Lung (tissue), 11 donors: ENCODE measurements at regions not wholly inside any gene's neighbourhood (a gene's known extent, or its start where the extent isn't known, plus 50 kb on each side); places are given as distances from the start of the nearest gene placed in this dataset.

Experiments used
- ATAC-seq: fragments of 200-7000 bp; cut with Tn5 transposase; one replicate; pipeline ENCODE4 v1.9.1; 2020; ENCODE audit warnings: moderate number of reproducible peaks; ENCODE audit not compliant: insufficient read depth, low FRiP score
- DNase-seq, 3 donors: peaks; one replicate each; pipeline ENCODE4 v3.0.0-alpha.2; 2013 to 2017
- H3K27ac ChIP-seq, 2 donors: one replicate each; pipeline ENCODE4 v1.5.1; 2013; ENCODE audit warnings: mild to moderate bottlenecking in 2 of 2, moderate library complexity in 2 of 2, control low read depth in 1 of 2, inconsistent platforms in 1 of 2, low read depth in 1 of 2, low read length in 1 of 2
- H3K27me3 ChIP-seq, 3 donors: one replicate each; pipeline ENCODE4 v1.5.1; 2013; ENCODE audit warnings: low read length in 2 of 3; ENCODE audit not compliant: control insufficient read depth in 3 of 3, insufficient read depth in 3 of 3
- H3K36me3 ChIP-seq, 4 donors: one replicate each; pipeline ENCODE4 v1.5.1; 2013; ENCODE audit warnings: low read length in 4 of 4, mild to moderate bottlenecking in 1 of 4, moderate library complexity in 1 of 4; ENCODE audit not compliant: control insufficient read depth in 4 of 4, insufficient read depth in 4 of 4
- H3K4me1 ChIP-seq, 5 donors: one replicate each; pipeline ENCODE4 v1.5.1; 2013; ENCODE audit warnings: low read length in 5 of 5, mild to moderate bottlenecking in 2 of 5, moderate library complexity in 1 of 5; ENCODE audit not compliant: control insufficient read depth in 5 of 5, insufficient read depth in 5 of 5
- H3K4me3 ChIP-seq: one replicate; pipeline ENCODE4 v1.5.1; 2013; ENCODE audit warnings: mild to moderate bottlenecking, control low read depth, moderate library complexity
- H3K9ac ChIP-seq, 2 donors: one replicate each; pipeline ENCODE4 v1.5.1; 2013; ENCODE audit warnings: low read length in 2 of 2, control low read depth in 1 of 2; ENCODE audit not compliant: insufficient read depth in 1 of 2
- H3K9me3 ChIP-seq, 4 donors: one replicate each; pipeline ENCODE4 v1.5.1; 2013; ENCODE audit warnings: low read length in 3 of 4, mild to moderate bottlenecking in 1 of 4, moderate library complexity in 1 of 4; ENCODE audit not compliant: control insufficient read depth in 4 of 4, insufficient read depth in 3 of 4
- WGBS, 2 donors: extraction: QIAGEN DNeasy Blood & Tissue Kit; methylation state at CpG; one replicate each; pipeline ENCODE4 v1.1.7; 2013; 5-methylcytosine and 5-hydroxymethylcytosine counted together
- TF ChIP-seq, protein P1 (sequence below): IDR thresholded peaks from 2 replicates; pipeline ENCODE4 v1.5.1; 2012; ENCODE audit warnings: mild to moderate bottlenecking; ENCODE audit errors: control extremely low read depth, extremely low read depth
- donor health status: control.
- donor health status: control.
- donor health status: Bipolar disorder and iron deficiency.
- donor health status: healthy.
- donor health status: DM: yes; HTN: yes; CAD: no.

DNA sequence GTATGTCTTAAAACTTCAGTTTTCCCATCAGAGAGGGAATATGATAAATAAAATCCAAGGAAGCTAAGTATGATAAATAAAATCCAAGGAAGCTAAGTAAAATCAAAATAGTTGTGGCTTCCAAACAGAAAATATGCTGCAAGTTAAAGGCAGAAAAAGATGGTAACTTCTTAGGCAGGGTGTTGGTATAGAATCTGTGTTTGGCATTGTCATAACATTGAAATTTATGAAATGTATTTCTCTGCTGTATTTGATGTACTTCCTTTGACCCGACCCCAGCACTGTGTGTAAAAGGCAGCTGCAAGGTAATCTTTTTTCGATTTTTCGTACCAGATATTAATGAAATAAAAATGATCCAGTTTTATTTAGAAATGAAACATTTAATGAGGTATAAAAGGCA, 537.2 kb downstream of the TFEC start:
- no peaks in the 10 kb centered on the region for H3K27me3 ChIP-seq

DNA sequence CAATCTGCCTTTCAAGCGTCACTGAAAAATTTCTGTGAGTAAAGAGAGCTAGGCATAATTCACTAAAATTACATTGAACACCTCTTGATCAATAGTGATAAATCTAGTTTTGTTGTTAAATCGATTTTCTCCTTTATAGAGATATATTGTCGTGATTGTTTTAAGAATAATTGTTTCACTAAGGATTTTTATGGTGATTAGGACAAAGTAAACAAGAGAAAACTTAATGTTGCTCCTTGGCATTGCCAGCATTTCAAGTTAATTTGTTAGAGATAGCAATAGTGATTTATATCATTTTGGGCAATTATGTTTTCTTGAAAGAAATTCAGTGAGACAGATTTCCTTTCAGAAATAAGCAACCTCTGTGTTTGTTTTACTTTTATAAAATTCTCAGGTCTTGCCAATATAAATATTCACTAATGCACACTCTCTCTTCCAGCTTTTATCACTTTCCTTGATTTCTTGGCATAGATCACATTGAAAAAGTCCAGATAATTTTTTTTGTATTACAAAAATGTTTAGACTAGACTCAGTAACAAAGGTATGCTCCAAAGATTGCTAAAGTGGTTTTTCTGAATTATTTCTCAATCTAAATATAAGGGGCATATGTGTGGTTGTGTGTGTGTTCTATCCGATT, 538.7 kb downstream of the TFEC start:
- Histone ChIP-seq H3K9ac (no peak overlapping the region), H3K4me1 (peaks cover 0 to 5% (median 0%) of the 10 kb centered on the region in 5 donors), H3K27me3 (no peaks in the 10 kb centered on the region), H3K36me3 (no peaks in the 10 kb centered on the region), H3K4me3 (no peak overlapping the region), H3K27ac (no peak overlapping the region), H3K9me3 (no peaks in the 10 kb centered on the region)
- 71 to 81% methylated on average over 4 of the region's 4 CpGs for WGBS, 2 donors
- TF ChIP-seq, protein P1, sequence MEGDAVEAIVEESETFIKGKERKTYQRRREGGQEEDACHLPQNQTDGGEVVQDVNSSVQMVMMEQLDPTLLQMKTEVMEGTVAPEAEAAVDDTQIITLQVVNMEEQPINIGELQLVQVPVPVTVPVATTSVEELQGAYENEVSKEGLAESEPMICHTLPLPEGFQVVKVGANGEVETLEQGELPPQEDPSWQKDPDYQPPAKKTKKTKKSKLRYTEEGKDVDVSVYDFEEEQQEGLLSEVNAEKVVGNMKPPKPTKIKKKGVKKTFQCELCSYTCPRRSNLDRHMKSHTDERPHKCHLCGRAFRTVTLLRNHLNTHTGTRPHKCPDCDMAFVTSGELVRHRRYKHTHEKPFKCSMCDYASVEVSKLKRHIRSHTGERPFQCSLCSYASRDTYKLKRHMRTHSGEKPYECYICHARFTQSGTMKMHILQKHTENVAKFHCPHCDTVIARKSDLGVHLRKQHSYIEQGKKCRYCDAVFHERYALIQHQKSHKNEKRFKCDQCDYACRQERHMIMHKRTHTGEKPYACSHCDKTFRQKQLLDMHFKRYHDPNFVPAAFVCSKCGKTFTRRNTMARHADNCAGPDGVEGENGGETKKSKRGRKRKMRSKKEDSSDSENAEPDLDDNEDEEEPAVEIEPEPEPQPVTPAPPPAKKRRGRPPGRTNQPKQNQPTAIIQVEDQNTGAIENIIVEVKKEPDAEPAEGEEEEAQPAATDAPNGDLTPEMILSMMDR = no peak
- no peak for DNase-seq
- no peak for ATAC-seq

More for the DNA sequence above, 537.2 kb downstream of the TFEC start:
- 82 to 83% methylated on average over 3 of the region's 3 CpGs for WGBS, 2 donors
- no peaks in the 10 kb centered on the region for H3K9me3 ChIP-seq
- H3K4me3 ChIP-seq = no peak overlapping the region
- H3K27ac ChIP-seq = no peak overlapping the region
- H3K9ac ChIP-seq = no peak overlapping the region
- TF ChIP-seq, protein P1 = no peak
- peaks cover 0 to 5% (median 0%) of the 10 kb centered on the region in 5 donors for H3K4me1 ChIP-seq
- no peak for ATAC-seq
- DNase-seq = no peak
- H3K36me3 ChIP-seq = no peaks in the 10 kb centered on the region

DNA sequence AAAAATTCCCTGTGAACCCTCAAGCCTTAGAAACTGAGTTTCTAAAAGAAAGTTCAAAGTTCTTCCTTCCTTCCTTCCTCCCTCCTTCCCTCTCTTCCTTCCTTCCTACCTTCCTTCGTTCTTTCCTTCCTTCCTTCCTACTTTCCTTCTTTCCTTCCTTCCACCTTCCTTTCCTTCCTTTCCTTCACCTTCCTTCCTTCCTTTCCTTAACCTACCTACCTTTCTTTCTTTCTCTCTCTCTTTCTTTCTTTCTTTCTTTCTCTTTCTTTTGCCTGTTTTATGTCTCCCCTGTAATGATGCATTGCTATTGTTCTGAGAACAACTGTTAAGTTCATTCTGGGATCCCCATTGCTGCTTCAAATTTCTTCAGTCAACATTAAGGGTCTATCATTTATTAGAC, 551.1 kb downstream of the TFEC start:
- TF ChIP-seq, protein P1 = no peak
- no peak for DNase-seq
- Histone ChIP-seq H3K4me1 (peaks cover 0 to 5% (median 2%) of the 10 kb centered on the region in 5 donors), H3K36me3 (no peaks in the 10 kb centered on the region), H3K9me3 (no peaks in the 10 kb centered on the region), H3K27ac (no peak overlapping the region), H3K4me3 (no peak overlapping the region), H3K27me3 (peaks cover 0 to 5% (median 0%) of the 10 kb centered on the region in 3 donors), H3K9ac (no peak overlapping the region)
- 50 to 88% methylated on average over 1 of the region's 1 CpG for WGBS, 2 donors
- no peak for ATAC-seq

DNA sequence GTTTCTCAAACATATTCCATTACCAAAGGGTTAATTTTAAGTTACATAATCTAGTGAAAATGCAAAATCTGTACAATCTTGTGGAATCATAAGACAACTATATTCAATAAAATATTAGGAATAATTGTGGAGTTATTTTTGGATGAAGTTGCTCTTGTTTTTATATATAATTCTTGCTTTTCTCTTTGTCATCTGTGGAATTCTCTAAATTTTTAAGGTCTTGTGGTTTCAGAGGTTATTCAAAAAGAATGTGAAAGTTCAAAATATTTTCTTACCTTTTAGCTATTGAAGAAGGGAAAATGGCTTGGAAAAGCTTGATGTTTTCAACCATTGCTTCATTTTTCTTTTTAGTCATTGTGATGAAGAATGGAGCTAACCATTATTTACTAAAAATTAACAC, 552.1 kb downstream of the TFEC start:
- H3K36me3 ChIP-seq = no peaks in the 10 kb centered on the region
- peaks cover 0 to 5% (median 0%) of the 10 kb centered on the region in 3 donors for H3K27me3 ChIP-seq
- no peaks in the 10 kb centered on the region for H3K9me3 ChIP-seq
- TF ChIP-seq, protein P1 = no peak
- no peak overlapping the region for H3K4me3 ChIP-seq
- DNase-seq (no peak), ATAC-seq (no peak)
- no peak overlapping the region for H3K27ac ChIP-seq
- H3K4me1 ChIP-seq = peaks cover 0 to 8% (median 2%) of the 10 kb centered on the region in 5 donors
- no peak overlapping the region for H3K9ac ChIP-seq
